Nephron (organoid): ENCODE measurements at regions not wholly inside any gene's neighbourhood (a gene's known extent, or its start where the extent isn't known, plus 50 kb on each side); places are given as distances from the start of the nearest gene placed in this dataset.

ENCODE experiments used
- H3K27ac Mint-ChIP-seq, 3 experiments: 2 replicates each; pipeline ENCODE4 v1.8.0; 2020; ENCODE audit warnings: mixed read lengths in 3 of 3, mild to moderate bottlenecking in 2 of 3, moderate library complexity in 1 of 3
- H3K27me3 Mint-ChIP-seq: 2 replicates; pipeline ENCODE4 v1.8.0; 2021; ENCODE audit warnings: low read depth, mild to moderate bottlenecking, moderate library complexity, mixed read lengths
- H3K36me3 Mint-ChIP-seq: 2 replicates; pipeline ENCODE4 v1.8.0; 2020; ENCODE audit warnings: low read depth, mixed read lengths
- H3K4me1 Mint-ChIP-seq: 2 replicates; pipeline ENCODE4 v1.8.0; 2020; ENCODE audit warnings: mixed read lengths
- H3K4me3 Mint-ChIP-seq, 3 experiments: 2 replicates each; pipeline ENCODE4 v1.8.0; 2020; ENCODE audit warnings: mild to moderate bottlenecking in 3 of 3, mixed read lengths in 3 of 3, moderate library complexity in 2 of 3
- H3K9me3 Mint-ChIP-seq: 2 replicates; pipeline ENCODE4 v1.8.0; 2020; ENCODE audit warnings: mixed read lengths
- TF ChIP-seq, protein P1 (sequence below), 3 experiments: fragments of 200-600 bp; sonication (generic); IDR thresholded peaks; one replicate each; pipeline ENCODE4 v1.5.0; 2021; ENCODE audit warnings: antibody characterized with exemption in 3 of 3; ENCODE audit not compliant: unreplicated experiment in 3 of 3

DNA sequence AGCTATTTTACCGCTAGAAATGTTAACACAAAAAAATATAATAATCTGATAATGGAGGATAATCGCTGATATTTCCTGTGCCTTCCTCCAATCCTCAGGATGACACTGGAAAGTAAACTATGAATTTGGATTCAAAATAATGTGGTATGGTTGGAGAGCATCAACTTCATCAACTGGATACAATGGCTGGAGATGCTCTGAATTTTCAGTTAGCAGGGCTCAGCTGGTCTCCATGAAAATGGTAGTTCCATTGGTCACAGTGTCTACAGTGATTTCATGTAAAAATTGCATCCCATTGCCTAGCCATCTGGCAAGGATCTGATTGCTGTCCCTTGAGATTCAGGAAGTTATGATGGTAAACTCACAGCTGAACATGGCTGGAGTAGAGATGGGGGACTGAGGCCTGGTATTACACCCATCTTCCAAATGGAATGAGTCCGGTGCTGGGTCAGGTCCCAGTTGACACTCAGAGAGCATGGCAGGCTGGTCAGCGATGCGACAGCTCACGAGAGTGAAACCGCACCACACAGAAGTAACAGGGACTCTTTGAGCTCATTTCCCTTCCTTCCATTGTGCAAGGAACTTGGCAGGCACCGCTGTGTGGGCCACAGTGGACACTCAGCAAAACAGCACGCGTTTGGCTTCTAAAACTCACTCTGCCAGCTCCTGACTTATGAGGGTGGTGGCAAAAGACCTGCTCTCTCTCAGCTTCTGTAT lies 142.4 kb upstream of the TNFAIP3 start:
- Mint-ChIP-seq H3K36me3 (no peaks in the 10 kb centered on the region), H3K4me1 (peaks cover 28% of the 10 kb centered on the region), H3K4me3 (no peak overlapping the region), H3K9me3 (no peaks in the 10 kb centered on the region), H3K27ac (no peak overlapping the region), H3K27me3 (no peaks in the 10 kb centered on the region)
- TF ChIP-seq, protein P1, sequence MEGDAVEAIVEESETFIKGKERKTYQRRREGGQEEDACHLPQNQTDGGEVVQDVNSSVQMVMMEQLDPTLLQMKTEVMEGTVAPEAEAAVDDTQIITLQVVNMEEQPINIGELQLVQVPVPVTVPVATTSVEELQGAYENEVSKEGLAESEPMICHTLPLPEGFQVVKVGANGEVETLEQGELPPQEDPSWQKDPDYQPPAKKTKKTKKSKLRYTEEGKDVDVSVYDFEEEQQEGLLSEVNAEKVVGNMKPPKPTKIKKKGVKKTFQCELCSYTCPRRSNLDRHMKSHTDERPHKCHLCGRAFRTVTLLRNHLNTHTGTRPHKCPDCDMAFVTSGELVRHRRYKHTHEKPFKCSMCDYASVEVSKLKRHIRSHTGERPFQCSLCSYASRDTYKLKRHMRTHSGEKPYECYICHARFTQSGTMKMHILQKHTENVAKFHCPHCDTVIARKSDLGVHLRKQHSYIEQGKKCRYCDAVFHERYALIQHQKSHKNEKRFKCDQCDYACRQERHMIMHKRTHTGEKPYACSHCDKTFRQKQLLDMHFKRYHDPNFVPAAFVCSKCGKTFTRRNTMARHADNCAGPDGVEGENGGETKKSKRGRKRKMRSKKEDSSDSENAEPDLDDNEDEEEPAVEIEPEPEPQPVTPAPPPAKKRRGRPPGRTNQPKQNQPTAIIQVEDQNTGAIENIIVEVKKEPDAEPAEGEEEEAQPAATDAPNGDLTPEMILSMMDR (IDR thresholded peaks at IDR 0.05; ENCODE audit: unreplicated experiment in 3 of 3) = no peak

DNA sequence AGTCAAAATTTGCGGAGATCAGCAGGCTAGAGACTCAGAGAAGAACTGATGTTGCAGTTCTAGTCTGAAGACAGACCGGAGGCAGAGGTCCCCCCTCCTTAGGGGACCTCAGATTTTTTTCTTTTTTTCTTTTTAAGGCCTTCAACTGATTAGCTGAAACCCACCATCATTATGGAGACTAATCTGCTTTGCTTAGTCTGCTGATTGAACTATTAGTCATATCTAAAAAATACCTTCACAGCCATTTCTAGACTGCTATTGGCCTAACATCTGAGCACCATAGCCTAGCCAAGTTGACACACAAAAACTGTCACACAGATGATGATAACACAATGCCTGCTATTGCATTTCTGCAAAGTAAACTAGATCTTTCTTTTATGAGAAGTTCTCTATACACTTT lies 141.1 kb upstream of the TNFAIP3 start:
- Mint-ChIP-seq H3K27me3 (no peaks in the 10 kb centered on the region), H3K36me3 (no peaks in the 10 kb centered on the region), H3K27ac (no peak overlapping the region), H3K9me3 (no peaks in the 10 kb centered on the region), H3K4me3 (no peak overlapping the region), H3K4me1 (peaks cover 28% of the 10 kb centered on the region)
- TF ChIP-seq, protein P1 (IDR thresholded peaks at IDR 0.05; ENCODE audit: unreplicated experiment in 3 of 3) = no peak

DNA sequence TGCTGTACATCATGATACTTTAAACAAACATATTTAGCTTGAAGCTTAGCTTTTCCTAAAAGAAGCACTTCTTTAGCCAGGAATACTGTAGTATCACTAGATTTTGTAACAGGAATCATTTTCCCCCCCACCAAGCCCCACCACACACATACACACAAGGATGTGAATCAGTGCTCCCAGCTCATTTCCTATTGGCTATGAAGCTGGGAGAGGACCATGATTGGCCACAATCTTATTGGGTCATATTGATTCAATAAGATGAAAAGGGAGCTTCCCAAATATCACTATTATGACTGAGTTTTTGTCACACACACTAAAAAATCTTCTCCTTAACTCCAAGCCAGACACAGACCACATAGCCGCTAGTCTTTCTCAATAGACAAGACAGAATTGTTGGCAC lies 140.5 kb upstream of the TNFAIP3 start:
- no peaks in the 10 kb centered on the region for H3K9me3 Mint-ChIP-seq
- no peak overlapping the region for H3K27ac Mint-ChIP-seq
- H3K4me3 Mint-ChIP-seq = no peak overlapping the region
- no peaks in the 10 kb centered on the region for H3K27me3 Mint-ChIP-seq
- no peaks in the 10 kb centered on the region for H3K36me3 Mint-ChIP-seq
- TF ChIP-seq, protein P1 (IDR thresholded peaks at IDR 0.05; ENCODE audit: unreplicated experiment in 3 of 3) = no peak
- H3K4me1 Mint-ChIP-seq = peaks cover 28% of the 10 kb centered on the region

DNA sequence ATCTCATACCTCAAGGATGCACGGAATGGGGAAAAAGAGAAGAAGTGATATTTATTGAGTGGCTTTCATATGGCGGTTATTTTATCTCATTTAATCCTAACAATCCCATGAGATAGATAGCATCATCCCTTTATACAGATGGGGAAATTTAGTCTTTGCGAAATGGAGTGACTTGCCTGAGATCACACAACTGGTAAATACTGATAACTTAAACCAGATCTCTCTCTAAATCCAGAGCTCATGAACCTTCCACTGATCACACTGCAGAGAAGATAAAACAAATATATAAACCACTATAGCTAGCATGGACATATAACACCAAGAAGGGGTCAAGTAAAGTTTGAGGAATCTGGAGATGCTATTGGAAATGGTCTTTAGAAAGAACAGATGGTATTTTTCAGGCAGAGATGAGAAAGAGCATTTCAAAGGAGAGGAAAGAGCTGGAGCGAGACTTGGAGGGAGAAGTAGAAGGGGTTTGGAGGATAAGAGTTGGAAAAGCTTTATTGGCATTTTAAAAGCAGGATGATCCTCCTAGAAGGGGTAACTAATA lies 139.8 kb upstream of the TNFAIP3 start:
- Mint-ChIP-seq H3K4me1 (peaks cover 31% of the 10 kb centered on the region), H3K27me3 (no peaks in the 10 kb centered on the region), H3K4me3 (peak overlapping the region in 2 of 3 experiments; percentile 6 to 17), H3K36me3 (no peaks in the 10 kb centered on the region), H3K27ac (peak overlapping the region; percentile 21 to 85 (median 53)), H3K9me3 (no peaks in the 10 kb centered on the region)
- TF ChIP-seq, protein P1 (IDR thresholded peaks at IDR 0.05; ENCODE audit: unreplicated experiment in 3 of 3) = no peak

DNA sequence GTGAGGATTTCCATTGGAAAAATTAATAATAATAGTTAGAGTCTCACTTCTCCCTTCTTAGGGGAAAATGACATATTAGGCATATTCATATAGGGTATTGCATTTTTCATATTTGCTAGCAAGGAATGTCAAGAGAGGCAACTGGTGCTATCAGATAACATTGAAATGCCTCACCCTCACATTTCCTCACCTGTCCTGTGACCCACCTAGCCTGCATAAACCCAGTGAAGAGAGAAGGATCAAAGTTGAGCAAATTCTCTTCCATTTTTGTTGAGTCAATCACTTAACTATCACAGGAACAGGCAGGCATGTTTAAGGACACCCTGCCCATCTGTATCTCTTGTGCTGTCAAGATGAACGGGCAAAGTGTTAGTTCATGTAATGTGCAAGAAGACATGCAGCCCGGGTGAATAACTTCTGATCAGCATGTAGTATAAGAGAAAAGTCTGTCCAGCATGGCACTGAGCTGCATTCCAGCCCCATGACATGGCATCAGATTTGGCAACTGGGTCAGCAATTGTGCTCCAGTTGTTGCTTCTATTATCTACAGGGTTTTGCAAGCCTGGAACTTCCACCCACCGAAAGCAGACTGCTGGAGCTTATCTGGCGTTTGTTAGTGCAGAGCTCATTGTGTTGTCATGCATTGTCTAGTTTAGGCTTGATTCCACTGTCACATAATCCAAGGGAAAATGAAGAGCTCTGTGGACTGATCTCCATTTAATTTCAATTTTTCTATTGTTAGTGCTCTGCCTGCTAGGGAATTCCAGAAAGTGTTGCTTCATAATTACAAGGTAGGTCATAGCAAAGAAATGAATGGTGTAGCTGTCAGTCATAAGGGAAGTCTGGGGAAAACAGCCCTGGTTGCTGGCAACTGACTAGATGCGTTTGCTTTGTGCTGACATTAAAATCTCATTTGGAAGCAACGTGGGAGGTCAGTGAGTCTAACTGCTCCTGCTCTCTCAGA lies 138.4 kb upstream of the TNFAIP3 start:
- Mint-ChIP-seq H3K27ac (peak overlapping the region in 2 of 3 experiments; percentile 51), H3K9me3 (no peaks in the 10 kb centered on the region), H3K27me3 (no peaks in the 10 kb centered on the region), H3K4me1 (peaks cover 27% of the 10 kb centered on the region), H3K36me3 (no peaks in the 10 kb centered on the region), H3K4me3 (no peak overlapping the region)
- TF ChIP-seq, protein P1 (IDR thresholded peaks at IDR 0.05; ENCODE audit: unreplicated experiment in 3 of 3) = no peak
